ENCODE measurements at regions not wholly inside any gene's neighbourhood (a gene's known extent, or its start where the extent isn't known, plus 50 kb on each side); places are given as distances from the start of the nearest gene placed in this dataset.

DNA sequence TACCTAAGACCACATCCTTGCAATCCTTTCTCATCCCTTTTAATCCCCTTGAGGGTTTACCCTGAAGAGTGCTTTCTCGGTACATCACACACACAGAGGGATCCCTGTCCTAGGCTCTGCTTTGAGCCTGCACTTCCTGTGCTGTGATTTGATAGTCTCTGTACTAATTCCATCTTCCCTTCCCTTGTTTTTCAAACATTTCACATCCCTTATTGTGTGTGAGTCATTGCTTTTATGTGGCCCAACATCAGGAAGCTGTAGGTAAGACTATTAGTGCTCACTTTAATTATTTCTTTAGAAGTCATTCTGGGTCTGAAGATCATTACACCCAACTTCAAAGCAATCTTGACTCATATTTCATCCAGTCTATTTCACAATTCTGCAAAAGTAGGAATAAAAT is 57.2 kb upstream of the ANKEF1 start:
- no peaks in the 10 kb centered on the region for H3K9me2 ChIP-seq (replicated peaks; ENCODE audit: low read length)
- no peaks in the 10 kb centered on the region for H3K4me1 ChIP-seq (ENCODE audit: insufficient read depth, low read length)
- TF ChIP-seq EZH2 (IDR thresholded peaks at IDR 0.05; ENCODE audit: low read length, unreplicated experiment) (no peak), EZH2phosphoT487 (IDR thresholded peaks at IDR 0.05; ENCODE audit: borderline replicate concordance, low read length) (no peak)
- TF ChIP-seq, protein P1, sequence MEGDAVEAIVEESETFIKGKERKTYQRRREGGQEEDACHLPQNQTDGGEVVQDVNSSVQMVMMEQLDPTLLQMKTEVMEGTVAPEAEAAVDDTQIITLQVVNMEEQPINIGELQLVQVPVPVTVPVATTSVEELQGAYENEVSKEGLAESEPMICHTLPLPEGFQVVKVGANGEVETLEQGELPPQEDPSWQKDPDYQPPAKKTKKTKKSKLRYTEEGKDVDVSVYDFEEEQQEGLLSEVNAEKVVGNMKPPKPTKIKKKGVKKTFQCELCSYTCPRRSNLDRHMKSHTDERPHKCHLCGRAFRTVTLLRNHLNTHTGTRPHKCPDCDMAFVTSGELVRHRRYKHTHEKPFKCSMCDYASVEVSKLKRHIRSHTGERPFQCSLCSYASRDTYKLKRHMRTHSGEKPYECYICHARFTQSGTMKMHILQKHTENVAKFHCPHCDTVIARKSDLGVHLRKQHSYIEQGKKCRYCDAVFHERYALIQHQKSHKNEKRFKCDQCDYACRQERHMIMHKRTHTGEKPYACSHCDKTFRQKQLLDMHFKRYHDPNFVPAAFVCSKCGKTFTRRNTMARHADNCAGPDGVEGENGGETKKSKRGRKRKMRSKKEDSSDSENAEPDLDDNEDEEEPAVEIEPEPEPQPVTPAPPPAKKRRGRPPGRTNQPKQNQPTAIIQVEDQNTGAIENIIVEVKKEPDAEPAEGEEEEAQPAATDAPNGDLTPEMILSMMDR (conservative IDR thresholded peaks at IDR 0.05; ENCODE audit: low read depth, low read length), result no peak
- ChIA-PET CTCF (interaction anchor here (0.7 to 1.7 kb wide), 9 partner anchors 9 to 448 kb away, joined by 3 to 36 read pairs (median 5); no protein-coding TSS in a partner anchor), POLR2A (ENCODE audit: unreplicated experiment) (no interaction called here)
- H3K36me3 ChIP-seq (ENCODE audit: low read depth, low read length), result no peaks in the 10 kb centered on the region
- H3K27me3 ChIP-seq (ENCODE audit: low read length), result peaks cover 32% of the 10 kb centered on the region
- no peak overlapping the region for H3K4me3 ChIP-seq (ENCODE audit: low read length)
- H3F3A ChIP-seq (ENCODE audit: low read length, unreplicated experiment), result no peaks in the 10 kb centered on the region
- ATAC-seq, result peak; percentile 51
- DNase-seq, result no peak
- no peak overlapping the region for H3K4me2 ChIP-seq (ENCODE audit: low read length)
- no peaks in the 10 kb centered on the region for H3K9me3 ChIP-seq (ENCODE audit: low read length)
- no peak overlapping the region for H2AFZ ChIP-seq (ENCODE audit: low read length)
- no peak overlapping the region for H3K9ac ChIP-seq (ENCODE audit: low read length)
- H3K79me2 ChIP-seq (ENCODE audit: low read length), result no peaks in the 10 kb centered on the region
- no peaks in the 10 kb centered on the region for H4K20me1 ChIP-seq (ENCODE audit: low read length)
- intact Hi-C loops (cut with micrococcal nuclease), result loop anchor here (1.0 to 10.0 kb wide), 6 partner anchors 113 to 1565 kb away; no protein-coding TSS in a partner anchor
- H3K27ac ChIP-seq (ENCODE audit: low read length), result no peak overlapping the region
- BruUV-seq (replicated peaks), result no TSS peak

DNA sequence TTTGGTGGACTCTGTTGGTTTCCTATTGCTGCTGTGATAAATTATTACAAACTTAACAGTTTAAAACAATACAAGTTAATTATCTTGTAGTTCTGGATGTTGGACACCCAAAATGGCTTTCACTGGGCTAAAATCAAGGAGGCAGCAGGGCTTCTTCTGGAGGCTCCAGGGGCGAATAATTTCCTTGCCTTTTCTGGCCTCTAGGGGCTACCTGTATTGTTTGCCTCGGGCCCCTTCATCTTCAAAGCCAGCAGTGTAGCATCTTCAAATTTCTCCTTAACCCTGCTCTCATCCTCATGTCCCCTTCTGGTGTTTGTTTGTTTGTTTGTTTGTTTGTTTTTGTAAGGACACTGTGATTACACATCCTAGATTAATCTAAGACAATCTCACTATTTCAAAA is 60.5 kb upstream of the ANKEF1 start:
- peak; percentile 38 for DNase-seq
- Histone ChIP-seq H3K36me3 (ENCODE audit: low read depth, low read length) (no peaks in the 10 kb centered on the region), H3K9ac (ENCODE audit: low read length) (no peak overlapping the region), H3K9me2 (replicated peaks; ENCODE audit: low read length) (no peaks in the 10 kb centered on the region), H3K9me3 (ENCODE audit: low read length) (no peaks in the 10 kb centered on the region), H3K27ac (ENCODE audit: low read length) (no peak overlapping the region), H3K4me2 (ENCODE audit: low read length) (no peak overlapping the region), H3K4me1 (ENCODE audit: insufficient read depth, low read length) (no peaks in the 10 kb centered on the region), H4K20me1 (ENCODE audit: low read length) (no peaks in the 10 kb centered on the region), H3K79me2 (ENCODE audit: low read length) (no peaks in the 10 kb centered on the region), H3K27me3 (ENCODE audit: low read length) (peaks cover 37% of the 10 kb centered on the region), H3F3A (ENCODE audit: low read length, unreplicated experiment) (no peaks in the 10 kb centered on the region), H3K4me3 (ENCODE audit: low read length) (no peak overlapping the region), H2AFZ (ENCODE audit: low read length) (no peak overlapping the region)
- no peak for ATAC-seq
- CTCF ChIA-PET, result interaction anchor here (0.7 kb wide), 1 partner anchor 433 kb away, joined by 3 read pairs; no protein-coding TSS in a partner anchor
- TF ChIP-seq, protein P1 (conservative IDR thresholded peaks at IDR 0.05; ENCODE audit: low read depth, low read length), result peak; percentile 50
- TF ChIP-seq EZH2 (IDR thresholded peaks at IDR 0.05; ENCODE audit: low read length, unreplicated experiment), result no peak
- TF ChIP-seq EZH2phosphoT487 (IDR thresholded peaks at IDR 0.05; ENCODE audit: borderline replicate concordance, low read length), result no peak
- POLR2A ChIA-PET (ENCODE audit: unreplicated experiment), result no interaction called here
- intact Hi-C loops (cut with micrococcal nuclease), result loop anchor here (10.0 kb wide), 1 partner anchor 330 kb away; no protein-coding TSS in a partner anchor
- no TSS peak for BruUV-seq (replicated peaks)

DNA sequence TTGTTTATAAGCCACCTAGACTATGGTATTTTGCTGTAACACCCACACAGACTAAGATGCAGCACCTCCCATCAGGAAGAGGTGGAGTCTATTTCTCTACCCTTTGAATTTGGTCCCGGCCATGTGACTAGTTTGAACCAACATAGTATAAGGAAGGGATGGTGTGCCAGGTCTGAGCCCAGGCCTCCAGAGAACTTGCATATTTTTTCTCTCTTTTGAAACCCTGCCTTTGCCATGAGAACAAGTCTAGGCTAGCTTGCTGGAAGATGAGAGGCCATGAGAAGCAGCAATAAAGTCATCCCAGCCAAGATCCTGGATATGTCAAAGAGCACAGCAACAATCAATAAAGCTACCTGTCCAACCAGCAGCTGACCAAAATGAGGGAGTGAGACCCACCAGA is 63.0 kb upstream of the ANKEF1 start:
- no peak for TF ChIP-seq EZH2 (IDR thresholded peaks at IDR 0.05; ENCODE audit: low read length, unreplicated experiment)
- TF ChIP-seq EZH2phosphoT487 (IDR thresholded peaks at IDR 0.05; ENCODE audit: borderline replicate concordance, low read length), result no peak
- TF ChIP-seq, protein P1 (conservative IDR thresholded peaks at IDR 0.05; ENCODE audit: low read depth, low read length), result no peak
- no peak for ATAC-seq
- H3F3A ChIP-seq (ENCODE audit: low read length, unreplicated experiment), result no peaks in the 10 kb centered on the region
- no peaks in the 10 kb centered on the region for H3K9me3 ChIP-seq (ENCODE audit: low read length)
- ChIA-PET POLR2A (ENCODE audit: unreplicated experiment) (no interaction called here), CTCF (interaction anchor here (0.5 to 0.6 kb wide), 2 partner anchors 55 to 388 kb away, joined by 3 to 4 read pairs; no protein-coding TSS in a partner anchor)
- no peaks in the 10 kb centered on the region for H4K20me1 ChIP-seq (ENCODE audit: low read length)
- H3K27me3 ChIP-seq (ENCODE audit: low read length), result peaks cover 53% of the 10 kb centered on the region
- no peak overlapping the region for H3K4me3 ChIP-seq (ENCODE audit: low read length)
- BruUV-seq (replicated peaks), result no TSS peak
- no peak overlapping the region for H3K4me2 ChIP-seq (ENCODE audit: low read length)
- no peak overlapping the region for H3K27ac ChIP-seq (ENCODE audit: low read length)
- no peaks in the 10 kb centered on the region for H3K9me2 ChIP-seq (replicated peaks; ENCODE audit: low read length)
- DNase-seq, result no peak
- no peaks in the 10 kb centered on the region for H3K4me1 ChIP-seq (ENCODE audit: insufficient read depth, low read length)
- no peak overlapping the region for H2AFZ ChIP-seq (ENCODE audit: low read length)
- no peaks in the 10 kb centered on the region for H3K36me3 ChIP-seq (ENCODE audit: low read depth, low read length)
- no peaks in the 10 kb centered on the region for H3K79me2 ChIP-seq (ENCODE audit: low read length)
- intact Hi-C loops (cut with micrococcal nuclease), result loop anchor here (10.0 kb wide), 1 partner anchor 333 kb away; no protein-coding TSS in a partner anchor
- H3K9ac ChIP-seq (ENCODE audit: low read length), result no peak overlapping the region
